Prostate gland (tissue), 2 donors: ENCODE measurements at regions not wholly inside any gene's neighbourhood (a gene's known extent, or its start where the extent isn't known, plus 50 kb on each side); places are given as distances from the start of the nearest gene placed in this dataset.

ENCODE experiments used
- DNase-seq: peaks from one replicate; pipeline ENCODE4 v3.0.0-alpha.2; 2019; ENCODE audit warnings: low spot score
- H3K27ac ChIP-seq, 2 donors: fragments of 200-600 bp; sonication (generic); 2 replicates each; pipeline ENCODE4 v1.5.1; 2017 to 2019
- H3K27me3 ChIP-seq: fragments of 200-600 bp; sonication (generic); replicated peaks from 2 replicates; pipeline ENCODE4 v1.5.1; 2019; ENCODE audit not compliant: insufficient read depth
- H3K36me3 ChIP-seq, 2 donors: fragments of 200-600 bp; sonication (generic); 1 replicate in 1 of 2; 2 replicates in 1 of 2; pipeline versions ENCODE4 v1.5.1 to v1.8.1; 2017 to 2019
- H3K4me1 ChIP-seq: fragments of 200-600 bp; sonication (generic); replicated peaks from 2 replicates; pipeline ENCODE4 v1.5.1; 2019
- H3K4me3 ChIP-seq, 2 donors: fragments of 200-600 bp; sonication (generic); 2 replicates each; pipeline ENCODE4 v1.5.1; 2017 to 2019
- H3K9me3 ChIP-seq: fragments of 200-600 bp; sonication (generic); 2 replicates; pipeline ENCODE4 v1.5.1; 2017
- CTCF ChIP-seq, 4 experiments: fragments of 200-600 bp in 2 of 4; fragments of 450-650 bp in 2 of 4; sonication (generic) in 2 of 4; IDR thresholded peaks; 1 replicate in 3 of 4; 2 replicates in 1 of 4; pipeline ENCODE4 v1.5.1; 2016 to 2019; ENCODE audit warnings: antibody characterized with exemption in 4 of 4, mild to moderate bottlenecking in 2 of 4, moderate library complexity in 2 of 4
- POLR2A ChIP-seq: fragments of 450-650 bp; IDR thresholded peaks from one replicate; pipeline ENCODE4 v1.6.1; 2016; ENCODE audit warnings: antibody characterized with exemption, mild to moderate bottlenecking
- POLR2AphosphoS5 ChIP-seq: sonication (generic); formaldehyde crosslinking; IDR thresholded peaks from one replicate; pipeline ENCODE4 v1.6.1; 2017; ENCODE audit warnings: antibody characterized with exemption
- WGBS: methylation state at CpG from one replicate; pipeline ENCODE4 v1.1.5; 2018; 5-methylcytosine and 5-hydroxymethylcytosine counted together
- intact Hi-C: fragments of 100-400 bp; cut with DNase I; formaldehyde crosslinking; loops from one replicate; pipeline ENCODE4 v1.14.2; 2022

- Histone ChIP-seq H3K4me3 (no peak overlapping the region), H3K9me3 (no peaks in the 10 kb centered on the region), H3K36me3 (no peaks in the 10 kb centered on the region), H3K27ac (no peak overlapping the region), H3K4me1 (no peaks in the 10 kb centered on the region), H3K27me3 (peaks cover 18% of the 10 kb centered on the region)
- TF ChIP-seq POLR2AphosphoS5: no peak
- no peak for TF ChIP-seq POLR2A
- no peak for TF ChIP-seq CTCF (IDR thresholded peaks at IDR 0.05)
- WGBS: 82% methylated on average over 18 of the region's 18 CpGs
- DNase-seq: no peak
- intact Hi-C loops: no loop called here
Measured at GRCh38 chr22:49662681-49663080, 165.0 kb downstream of the BRD1 start.

GRCh38 chr22:49660794-49661781, 166.6 kb downstream of the BRD1 start:
- Histone ChIP-seq H3K4me3 (no peak overlapping the region), H3K36me3 (no peaks in the 10 kb centered on the region), H3K4me1 (no peaks in the 10 kb centered on the region), H3K9me3 (no peaks in the 10 kb centered on the region), H3K27me3 (peaks cover 18% of the 10 kb centered on the region), H3K27ac (no peak overlapping the region)
- intact Hi-C loops: no loop called here
- WGBS: 77% methylated on average over 40 of the region's 40 CpGs
- DNase-seq: no peak
- TF ChIP-seq CTCF (IDR thresholded peaks at IDR 0.05): no peak
- no peak for TF ChIP-seq POLR2AphosphoS5
- TF ChIP-seq POLR2A: no peak

GRCh38 chr22:49660321-49660720, 167.4 kb downstream of the BRD1 start:
- intact Hi-C loops: no loop called here
- H3K27ac ChIP-seq: no peak overlapping the region
- no peaks in the 10 kb centered on the region for H3K4me1 ChIP-seq
- H3K27me3 ChIP-seq: peaks cover 18% of the 10 kb centered on the region
- no peaks in the 10 kb centered on the region for H3K9me3 ChIP-seq
- WGBS: 84% methylated on average over 16 of the region's 16 CpGs
- no peak for DNase-seq
- no peaks in the 10 kb centered on the region for H3K36me3 ChIP-seq
- H3K4me3 ChIP-seq: no peak overlapping the region
- no peak for TF ChIP-seq CTCF (IDR thresholded peaks at IDR 0.05)
- no peak for TF ChIP-seq POLR2A
- TF ChIP-seq POLR2AphosphoS5: no peak

GRCh38 chr22:49659924-49660315, 167.8 kb downstream of the BRD1 start:
- H3K4me3 ChIP-seq: no peak overlapping the region
- H3K27me3 ChIP-seq: peaks cover 18% of the 10 kb centered on the region
- H3K36me3 ChIP-seq: no peaks in the 10 kb centered on the region
- no peak for DNase-seq
- H3K27ac ChIP-seq: no peak overlapping the region
- intact Hi-C loops: no loop called here
- TF ChIP-seq CTCF (IDR thresholded peaks at IDR 0.05): no peak
- no peak for TF ChIP-seq POLR2A
- no peak for TF ChIP-seq POLR2AphosphoS5
- WGBS: 83% methylated on average over 19 of the region's 19 CpGs
- no peaks in the 10 kb centered on the region for H3K9me3 ChIP-seq
- no peaks in the 10 kb centered on the region for H3K4me1 ChIP-seq
